GM12865 (cell line): ENCODE measurements at regions not wholly inside any gene's neighbourhood (a gene's known extent, or its start where the extent isn't known, plus 50 kb on each side); places are given as distances from the start of the nearest gene placed in this dataset.

Experiments used
- DNase-seq: peaks from one replicate; pipeline ENCODE4 v3.0.0; 2010; ENCODE audit warnings: low read depth
- H3K4me3 ChIP-seq: 2 replicates; pipeline ENCODE4 v1.5.1; 2011; ENCODE audit warnings: mild to moderate bottlenecking, low read depth, low read length, control low read depth
- CTCF ChIP-seq: IDR thresholded peaks from 2 replicates; pipeline ENCODE4 v1.5.1; 2011; ENCODE audit warnings: low read length, control low read depth, low read depth, inconsistent platforms; ENCODE audit not compliant: insufficient read depth; ENCODE audit errors: missing control alignments

GRCh38 chr7:26476271-26476670 is 184.6 kb downstream of the SNX10 start:
- H3K4me3 ChIP-seq: no peak overlapping the region
- TF ChIP-seq CTCF: no peak
- no peak for DNase-seq

GRCh38 chr7:26477381-26477990 is 185.8 kb downstream of the SNX10 start:
- TF ChIP-seq CTCF: no peak
- no peak overlapping the region for H3K4me3 ChIP-seq
- no peak for DNase-seq

GRCh38 chr7:26478550-26478949 is 186.9 kb downstream of the SNX10 start:
- no peak overlapping the region for H3K4me3 ChIP-seq
- DNase-seq: no peak
- no peak for TF ChIP-seq CTCF

- DNase-seq: no peak
- no peak for TF ChIP-seq CTCF
- no peak overlapping the region for H3K4me3 ChIP-seq
Observed at GRCh38 chr7:26479581-26479980, 187.9 kb downstream of the SNX10 start.

- DNase-seq: no peak
- H3K4me3 ChIP-seq: no peak overlapping the region
- no peak for TF ChIP-seq CTCF
Observed at GRCh38 chr7:26480156-26480555, 188.5 kb downstream of the SNX10 start.

- no peak for TF ChIP-seq CTCF
- DNase-seq: no peak
- H3K4me3 ChIP-seq: no peak overlapping the region
Observed at GRCh38 chr7:26482927-26483326, 191.3 kb downstream of the SNX10 start.

- TF ChIP-seq CTCF: no peak
- DNase-seq: no peak
- H3K4me3 ChIP-seq: no peak overlapping the region
Observed at GRCh38 chr7:26483843-26484242, 192.2 kb downstream of the SNX10 start.
